NCI-H226 (cell line): ENCODE measurements at regions not wholly inside any gene's neighbourhood (a gene's known extent, or its start where the extent isn't known, plus 50 kb on each side); places are given as distances from the start of the nearest gene placed in this dataset.

ENCODE experiments used
- DNase-seq: peaks from one replicate; pipeline ENCODE4 v3.0.0-alpha.2; 2015

DNA sequence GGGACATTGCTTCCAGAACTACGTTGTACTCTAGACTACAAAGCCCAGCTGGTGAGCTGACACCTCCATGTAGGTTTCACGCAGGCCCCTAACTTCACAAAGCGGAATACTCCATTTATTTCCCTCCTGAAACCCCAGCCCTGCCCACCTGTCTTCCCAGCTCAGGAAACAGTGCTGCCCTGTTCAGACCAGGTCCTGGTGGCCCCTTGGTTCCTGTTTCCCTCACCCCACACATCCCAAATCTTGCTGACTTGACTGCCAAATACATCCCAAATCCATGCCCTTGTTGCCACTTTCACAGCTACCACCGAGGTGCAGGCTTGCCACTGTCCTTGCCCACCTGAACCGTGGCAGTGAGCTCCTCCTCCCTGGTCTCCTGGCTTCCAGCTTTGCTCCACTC lies 113.1 kb upstream of the PTPN1 start:
- no peak for DNase-seq

DNA sequence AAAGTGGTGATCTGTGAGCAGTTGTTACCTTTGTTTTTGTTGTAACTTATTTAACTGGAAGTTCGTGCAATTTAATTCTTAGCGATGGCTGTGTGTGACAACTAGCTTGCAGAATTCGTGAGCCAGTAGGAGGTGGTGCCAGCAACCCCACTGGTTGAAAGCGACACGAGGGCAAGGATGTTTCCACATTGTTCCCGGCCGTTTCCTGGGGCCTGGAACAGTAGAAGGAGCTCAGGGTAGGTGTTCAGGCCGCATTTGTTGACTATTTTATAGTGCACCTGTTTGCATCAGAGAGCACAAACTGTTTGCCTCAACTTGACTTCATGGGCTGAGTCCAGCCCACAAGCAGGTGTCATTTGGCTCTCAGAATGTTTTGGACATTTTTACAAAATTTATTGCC lies 112.1 kb upstream of the PTPN1 start:
- no peak for DNase-seq

DNA sequence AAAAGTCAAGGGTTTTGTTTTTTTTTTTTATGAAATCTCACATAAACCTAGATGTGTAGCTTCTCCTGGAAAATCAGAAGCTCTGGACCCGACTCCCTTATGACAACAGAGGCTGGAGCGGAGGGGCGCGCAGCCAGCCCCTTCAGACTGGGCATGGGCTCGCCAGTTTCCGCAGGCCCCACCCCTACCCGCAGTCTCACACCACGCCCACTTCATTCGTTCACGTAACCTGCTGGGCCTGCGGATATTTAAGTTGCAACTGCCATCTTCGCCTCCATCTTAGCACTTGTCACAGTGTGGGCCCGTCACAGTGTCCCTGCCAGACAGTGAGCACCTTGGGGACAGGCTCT lies 111.7 kb upstream of the PTPN1 start:
- no peak for DNase-seq

DNA sequence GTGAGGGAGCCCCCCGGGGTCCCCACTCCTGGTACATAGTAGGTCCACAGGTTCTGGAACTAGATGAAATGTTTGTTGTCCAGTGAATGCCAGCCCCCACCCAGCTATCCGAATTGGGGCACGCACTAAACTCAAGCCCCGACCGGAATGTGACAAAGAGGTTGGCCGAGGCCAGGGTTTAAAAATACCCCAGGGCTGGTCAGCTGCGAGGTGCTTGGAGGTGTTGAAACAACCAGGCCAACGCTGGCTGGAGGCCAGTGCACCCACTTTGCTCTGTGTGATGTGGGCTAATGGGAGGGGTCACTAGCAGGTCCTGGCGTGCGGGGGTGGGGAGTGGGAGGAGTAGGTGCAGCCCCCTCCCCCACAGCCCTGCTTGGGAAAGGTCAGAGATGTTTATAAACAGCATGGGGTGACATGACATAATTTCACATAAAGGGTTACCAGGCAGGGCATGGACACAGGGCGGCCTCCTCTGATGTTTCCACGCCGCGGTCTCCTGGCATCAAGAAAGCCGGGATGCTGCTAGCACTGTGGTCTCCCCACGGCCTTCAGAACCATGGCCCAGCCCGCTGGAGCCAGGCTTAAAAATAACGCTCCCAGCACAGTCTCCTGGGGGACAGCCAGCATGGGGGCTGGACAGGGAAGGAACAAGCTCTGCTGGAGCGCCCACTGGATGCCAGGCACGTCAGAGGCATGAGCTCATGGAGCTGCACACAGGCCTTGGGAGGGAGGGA lies 111.2 kb upstream of the PTPN1 start:
- DNase-seq, result no peak

DNA sequence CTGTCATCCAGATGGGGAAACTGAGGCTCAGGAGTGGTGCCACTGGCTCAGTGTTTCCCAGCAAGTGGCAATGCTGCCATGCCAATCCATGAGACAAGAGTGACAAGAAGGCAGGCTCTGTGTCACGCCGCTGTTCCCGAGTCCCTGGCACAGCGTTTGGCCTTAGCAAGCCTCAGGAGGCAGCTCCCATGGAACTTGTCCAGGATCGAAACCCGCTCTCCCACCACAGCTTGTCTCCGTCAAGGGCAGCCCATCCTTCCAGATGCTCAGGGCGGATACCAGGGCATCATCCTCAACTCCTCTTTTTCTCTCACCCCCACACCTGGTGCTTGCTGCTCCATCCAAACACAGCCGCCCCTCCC lies 110.6 kb upstream of the PTPN1 start:
- DNase-seq, result no peak

DNA sequence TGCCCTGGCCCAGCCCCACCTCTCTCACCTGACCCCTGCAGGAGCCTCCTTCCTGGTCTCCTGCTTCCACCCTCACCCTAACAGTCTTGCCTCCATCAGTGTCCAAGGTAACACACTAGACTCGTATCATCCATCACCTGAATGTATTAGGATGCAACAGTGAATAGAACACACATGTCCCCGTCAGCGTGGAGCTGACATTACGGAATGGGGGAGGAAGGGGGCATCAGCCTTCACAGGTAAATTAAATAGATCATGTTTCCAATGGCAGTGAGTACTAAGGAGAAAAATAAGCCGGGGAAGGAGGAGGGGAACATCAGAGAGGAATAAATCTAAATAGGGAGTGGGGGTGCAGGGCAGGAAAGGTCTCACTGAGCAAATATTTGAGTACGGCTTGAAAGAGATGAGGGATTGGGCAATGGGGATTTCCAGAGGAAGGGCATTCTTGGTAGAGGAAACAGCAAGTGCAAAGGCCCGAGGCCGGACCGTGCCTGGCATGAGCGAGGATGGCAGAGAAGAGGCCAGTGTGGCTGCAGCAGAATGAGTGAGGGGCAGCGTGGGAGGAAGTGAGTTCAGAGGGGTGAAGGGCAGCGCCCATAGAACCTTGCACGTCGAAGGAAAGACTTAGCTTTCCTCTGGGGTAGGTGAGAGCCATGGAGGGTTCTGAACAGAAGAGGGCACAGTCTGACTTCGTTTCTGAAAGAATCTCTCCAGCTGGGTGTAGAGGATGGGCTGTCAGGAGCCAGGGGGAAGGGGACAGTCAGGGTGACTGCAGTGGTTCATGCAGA lies 110.1 kb upstream of the PTPN1 start:
- DNase-seq, result peak; percentile 77

DNA sequence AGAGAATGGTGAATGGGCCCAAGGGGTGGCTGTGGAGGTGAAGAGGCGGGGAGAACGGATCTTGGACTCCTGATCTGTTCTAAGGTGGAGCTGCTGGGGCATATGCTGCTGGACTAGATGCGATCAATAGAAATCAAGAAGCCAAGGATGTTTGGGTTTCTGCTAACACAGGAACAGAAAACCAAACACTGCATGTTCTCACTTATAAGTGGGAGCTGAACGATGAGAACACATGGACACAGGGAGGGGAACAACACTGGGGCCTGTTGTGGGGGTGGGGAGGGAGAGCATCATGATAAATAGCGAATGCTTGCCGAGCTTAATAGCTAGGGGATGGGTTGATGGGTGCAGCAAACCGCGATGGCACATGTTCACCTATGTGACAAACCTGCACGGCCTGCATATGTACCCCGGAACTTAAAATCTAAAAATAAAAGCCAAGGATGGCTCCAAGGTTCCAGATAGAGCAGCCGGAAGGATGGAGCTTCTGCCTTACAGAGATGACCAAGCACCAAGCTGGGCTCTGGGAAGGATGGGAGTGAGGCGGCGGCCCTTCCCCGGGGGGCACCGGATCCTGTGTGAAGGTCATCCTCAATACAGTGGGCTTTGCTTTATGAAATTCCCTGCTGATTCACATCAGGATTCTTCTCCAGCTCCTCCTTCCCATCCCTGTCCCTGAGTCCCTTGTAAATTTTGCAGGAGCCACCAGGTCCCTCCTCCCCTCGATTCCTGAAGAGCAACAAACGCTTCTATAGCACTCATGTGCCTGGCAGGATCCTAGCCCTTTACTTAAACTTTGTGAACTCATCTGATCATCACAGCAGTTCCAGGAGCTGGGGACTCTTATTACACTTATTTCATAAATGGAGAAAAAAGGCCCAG lies 109.2 kb upstream of the PTPN1 start:
- no peak for DNase-seq

DNA sequence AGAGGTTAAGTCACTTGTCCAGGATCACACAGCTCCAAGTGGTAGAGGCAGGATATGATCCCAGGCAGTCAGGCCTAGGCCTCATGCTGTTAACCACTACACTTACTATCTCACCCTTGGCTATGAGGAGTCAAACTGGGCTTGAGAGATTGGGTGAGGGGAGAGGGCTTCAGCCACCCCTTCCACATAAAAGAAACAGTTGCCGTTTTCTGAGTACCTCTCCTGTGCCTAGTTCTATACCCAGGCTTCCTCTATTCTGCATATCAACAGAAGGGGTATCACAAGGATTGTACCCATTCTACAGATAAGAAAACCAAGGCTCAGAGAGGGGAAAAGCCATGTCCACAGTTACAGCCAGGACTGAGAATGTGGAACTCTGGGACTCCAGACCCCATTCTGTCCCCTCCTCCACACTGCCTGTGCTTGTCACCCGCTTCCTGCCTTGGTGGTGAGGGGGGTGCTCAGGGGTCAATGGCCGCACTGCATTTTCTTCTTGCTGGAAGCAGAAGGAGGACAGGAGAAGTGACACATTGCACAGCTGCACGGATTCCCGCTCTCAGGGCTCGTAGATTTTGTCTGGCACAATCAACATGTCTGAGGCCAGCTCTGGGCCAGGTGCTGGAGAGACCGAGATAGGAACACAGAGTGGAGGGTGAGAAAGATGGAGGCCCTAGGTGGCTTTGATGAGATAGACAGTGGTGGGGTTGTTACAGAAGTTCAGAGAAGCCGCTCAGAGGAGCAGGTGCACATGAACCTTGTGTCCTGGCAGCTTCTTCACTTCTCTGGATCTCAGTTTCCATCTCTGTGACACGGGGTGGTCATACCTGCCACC lies 108.4 kb upstream of the PTPN1 start:
- DNase-seq, result no peak

DNA sequence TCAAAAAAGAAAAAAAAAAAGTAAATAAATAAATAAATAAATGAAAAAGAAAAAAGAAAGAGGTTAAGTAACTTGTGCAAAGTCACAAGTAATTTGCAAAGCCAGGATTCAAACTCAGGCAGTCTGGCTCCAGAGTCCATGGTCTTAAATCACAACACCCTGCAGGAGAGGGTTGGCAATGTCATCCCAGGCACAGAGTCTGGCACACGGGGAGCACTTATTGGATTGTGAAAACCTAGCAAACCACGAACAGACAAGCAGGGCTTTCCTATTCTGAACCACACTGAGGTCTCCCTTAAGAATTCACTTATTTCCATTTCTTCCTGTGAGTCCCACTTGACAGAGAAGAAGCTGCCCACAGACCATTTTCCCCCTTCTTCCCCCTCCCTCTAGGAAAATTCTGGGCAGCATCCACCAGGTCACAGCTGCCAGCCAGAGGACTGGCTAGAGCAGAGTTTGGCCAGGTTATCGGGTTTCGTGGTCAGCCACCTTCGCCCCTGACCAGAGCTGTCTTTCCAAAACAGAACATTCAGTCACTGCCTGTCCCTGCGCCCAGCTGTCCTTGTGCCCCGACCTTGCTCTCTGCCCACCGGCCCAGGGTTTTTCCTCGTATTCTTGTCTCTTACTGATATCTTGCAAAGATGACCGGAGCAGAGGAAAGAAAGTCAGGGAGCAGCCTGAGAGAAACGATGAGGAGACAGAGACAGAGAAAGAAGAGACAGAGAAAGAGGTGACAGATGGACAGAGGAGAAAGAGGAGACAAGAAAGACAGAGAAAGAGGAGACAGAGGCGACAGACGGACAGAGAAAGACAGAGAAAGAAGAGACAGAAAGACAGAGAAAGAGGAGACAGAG lies 106.4 kb upstream of the PTPN1 start:
- no peak for DNase-seq

DNA sequence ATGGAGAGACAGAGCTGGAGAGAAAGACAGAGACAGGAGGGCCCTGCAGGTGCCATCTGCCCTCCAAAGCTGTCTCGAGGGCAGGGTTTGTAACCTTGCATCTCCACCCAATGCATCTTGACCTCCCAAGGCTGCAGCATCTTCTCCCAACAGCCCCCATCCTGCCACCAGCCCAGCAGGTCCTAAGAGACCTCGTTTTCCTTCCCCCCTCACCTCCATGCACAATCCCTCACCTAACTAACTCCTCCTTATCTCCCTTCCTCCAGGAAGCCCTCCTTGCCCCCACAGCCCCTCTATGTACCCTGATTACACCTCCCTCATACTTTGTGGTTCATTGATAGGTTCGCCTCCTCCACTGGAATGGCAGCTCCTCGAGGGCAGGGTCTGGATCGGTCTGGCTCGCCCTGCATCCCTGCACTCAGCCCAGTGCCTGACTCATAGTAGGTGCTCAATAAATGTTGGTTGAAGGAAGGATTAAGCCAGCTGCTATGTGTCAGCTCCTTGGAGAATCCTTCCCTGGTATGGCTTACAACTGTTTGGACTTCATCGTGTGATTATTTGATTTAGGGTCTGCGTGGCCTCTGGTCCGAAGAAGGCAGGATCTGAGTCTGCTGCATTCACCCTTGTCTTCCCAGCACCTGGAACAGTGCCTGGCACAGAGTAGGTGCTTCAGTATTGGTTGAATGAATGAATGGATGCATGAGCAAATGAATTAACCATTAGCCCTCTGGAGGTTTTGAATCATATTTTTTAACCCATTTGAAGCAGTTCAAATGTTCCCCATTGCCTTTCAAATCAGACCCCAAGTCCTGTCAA lies 105.6 kb upstream of the PTPN1 start:
- DNase-seq, result no peak

DNA sequence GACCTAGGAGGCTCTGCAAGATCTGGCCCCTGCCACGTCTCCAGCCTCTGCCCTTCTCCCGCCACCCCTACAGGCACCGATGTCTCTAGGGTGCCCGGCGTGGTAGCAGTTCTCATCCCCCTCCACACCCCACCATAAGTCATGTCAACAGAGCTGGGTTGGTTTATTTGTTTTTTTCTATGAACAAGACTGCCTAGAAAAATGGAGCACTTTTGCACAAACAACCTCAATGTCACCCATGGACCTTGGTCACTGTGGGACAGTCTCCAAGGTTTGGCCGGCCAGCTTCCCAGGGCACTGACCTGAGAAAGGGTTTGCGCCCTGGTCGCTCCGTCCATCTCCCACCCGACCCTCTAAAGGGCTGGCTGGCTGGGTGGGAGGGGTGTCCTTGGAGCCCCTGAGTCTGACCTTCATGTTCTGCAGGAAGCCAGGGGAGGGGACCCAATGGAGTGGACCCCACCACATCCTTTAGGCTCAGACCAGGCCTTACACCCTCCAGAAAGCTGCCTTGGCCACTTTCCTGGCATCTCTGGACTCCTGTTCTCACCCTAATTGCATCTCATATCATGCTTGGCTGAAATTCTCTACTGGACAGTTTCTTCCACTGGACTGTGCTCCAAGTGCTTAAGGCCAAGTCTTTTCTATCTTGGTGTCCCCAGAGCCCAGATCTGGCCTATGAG lies 104.8 kb upstream of the PTPN1 start:
- no peak for DNase-seq

DNA sequence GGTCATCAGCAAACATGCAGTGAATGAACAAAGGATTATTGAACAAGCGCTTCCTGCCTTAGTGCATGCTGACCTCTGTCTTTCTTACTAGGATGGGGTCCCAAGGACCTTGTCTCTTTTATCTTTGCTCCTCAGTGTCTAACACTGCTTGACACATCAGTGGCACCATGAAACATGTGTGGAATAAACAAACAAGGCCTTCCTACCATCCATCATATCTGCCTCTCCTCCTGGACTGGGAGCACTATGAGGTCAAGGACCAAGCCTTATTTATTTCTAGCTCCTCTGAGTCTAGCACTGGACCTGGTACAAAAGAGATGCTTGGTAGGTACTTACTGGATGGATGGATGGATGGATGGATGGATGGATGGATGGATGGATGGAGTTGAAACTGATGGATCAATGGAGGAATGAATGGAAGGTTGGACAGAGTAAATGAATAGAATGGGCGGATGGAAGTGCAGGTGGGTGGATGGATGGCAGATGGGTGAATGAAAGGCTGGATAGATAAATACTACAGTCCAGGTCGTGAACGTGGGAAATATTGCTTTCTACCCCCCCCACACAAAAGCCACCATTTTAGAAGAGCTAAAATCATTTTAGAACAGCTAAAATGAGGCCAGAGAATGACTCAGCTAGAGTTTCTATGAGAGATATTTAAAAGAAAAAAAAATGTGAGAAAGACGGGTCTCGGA lies 104.1 kb upstream of the PTPN1 start:
- no peak for DNase-seq

DNA sequence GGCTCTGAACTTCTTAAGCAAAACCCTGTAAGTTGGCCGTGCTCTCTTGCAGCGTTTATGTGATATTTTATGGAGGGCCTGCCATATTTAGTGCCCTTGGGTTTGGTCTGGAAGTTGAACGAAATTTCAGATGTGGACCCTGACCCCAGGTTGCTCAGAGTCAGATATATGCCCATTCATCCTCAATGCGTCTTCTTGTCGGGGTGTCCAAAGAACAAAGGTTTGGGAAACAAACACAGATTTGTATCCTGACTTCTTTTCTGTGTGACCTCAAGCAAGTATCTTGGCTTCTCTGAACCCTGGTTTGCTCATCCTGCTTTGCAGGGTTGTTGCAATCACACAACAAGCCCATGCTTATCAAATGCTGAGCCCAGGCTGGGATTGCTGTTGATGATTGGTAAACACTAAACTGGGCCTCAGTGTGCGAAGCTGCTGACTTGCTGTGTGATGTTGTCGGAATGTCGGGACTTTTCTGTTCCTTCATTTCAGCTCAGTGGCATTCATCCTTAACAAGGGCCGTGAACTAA lies 103.5 kb upstream of the PTPN1 start:
- DNase-seq, result no peak

DNA sequence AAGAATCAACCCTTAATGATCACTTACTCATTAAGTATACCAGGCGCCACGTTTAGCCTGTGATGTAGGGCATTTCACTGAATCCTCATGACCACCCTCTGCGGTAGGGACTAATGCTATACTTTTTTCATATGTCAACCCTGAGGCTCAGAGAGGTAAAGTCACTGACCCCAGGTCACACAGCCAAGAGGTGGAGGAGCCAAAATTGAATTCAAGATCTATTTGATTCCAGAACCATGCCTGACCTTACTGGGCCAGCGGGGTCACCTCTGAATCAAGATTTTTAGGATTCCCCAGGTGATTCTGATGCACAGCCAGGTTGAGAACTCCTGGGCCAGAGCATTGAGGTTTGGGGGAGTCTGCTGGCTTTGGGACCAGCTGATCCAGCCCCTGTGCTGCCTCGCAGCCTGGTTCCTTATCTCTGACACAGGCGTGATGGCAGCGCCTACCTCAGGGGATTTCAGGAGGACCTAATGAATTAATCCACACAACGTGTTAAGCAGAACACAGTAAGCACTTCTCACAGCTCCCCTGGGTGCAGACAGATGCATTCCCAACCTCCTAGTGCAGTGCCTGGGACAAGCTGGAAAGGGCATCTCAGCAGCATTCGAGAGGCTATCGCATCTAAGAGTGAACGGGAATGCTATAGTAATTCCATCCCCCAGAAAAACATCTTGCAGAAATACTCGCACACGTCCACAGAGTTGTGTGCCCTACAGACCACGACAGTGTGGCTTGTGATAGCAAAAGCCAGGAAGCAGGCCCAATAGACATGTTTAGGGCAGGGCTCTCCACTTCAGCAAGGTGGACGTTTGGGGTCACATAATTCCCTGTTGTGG lies 101.4 kb upstream of the PTPN1 start:
- DNase-seq, result no peak

DNA sequence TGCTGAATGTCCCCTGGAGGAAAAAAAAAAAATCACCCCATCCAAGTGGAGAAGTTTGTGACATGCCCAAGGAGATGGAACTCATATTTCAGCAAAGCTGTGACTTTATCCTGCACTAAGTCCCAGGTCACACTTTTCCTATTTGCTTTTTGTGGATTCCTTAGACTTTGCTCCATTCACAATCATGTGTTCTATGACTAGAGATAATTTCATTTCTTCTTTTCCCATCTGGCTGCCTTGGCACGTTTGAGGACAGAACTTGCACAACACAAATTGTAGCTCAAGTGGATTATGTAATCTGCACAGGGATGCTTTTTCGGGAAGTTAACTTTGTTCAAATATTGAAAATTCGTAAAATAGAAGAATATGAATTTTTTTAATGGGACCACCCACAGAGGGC lies 100.7 kb upstream of the PTPN1 start:
- DNase-seq, result no peak

DNA sequence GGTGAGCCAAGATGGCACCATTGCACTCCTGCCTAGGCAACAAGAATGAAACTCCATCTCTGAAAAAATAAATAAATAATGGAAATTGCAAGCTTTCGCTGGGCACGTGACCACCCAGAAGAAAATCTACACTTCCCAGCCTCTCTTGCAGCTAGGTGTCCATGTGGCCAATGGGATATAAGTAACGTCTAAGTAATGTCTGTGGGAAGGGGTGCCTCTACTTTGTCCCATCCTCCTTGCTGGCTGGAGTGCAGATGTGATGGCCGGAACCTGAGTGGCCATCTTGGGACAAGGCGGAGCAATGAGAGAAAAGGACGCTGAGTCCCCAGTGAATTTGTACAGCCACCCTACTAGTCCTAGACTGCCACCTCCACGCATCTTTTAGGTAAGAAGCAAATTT lies 99.8 kb upstream of the PTPN1 start:
- DNase-seq, result no peak

DNA sequence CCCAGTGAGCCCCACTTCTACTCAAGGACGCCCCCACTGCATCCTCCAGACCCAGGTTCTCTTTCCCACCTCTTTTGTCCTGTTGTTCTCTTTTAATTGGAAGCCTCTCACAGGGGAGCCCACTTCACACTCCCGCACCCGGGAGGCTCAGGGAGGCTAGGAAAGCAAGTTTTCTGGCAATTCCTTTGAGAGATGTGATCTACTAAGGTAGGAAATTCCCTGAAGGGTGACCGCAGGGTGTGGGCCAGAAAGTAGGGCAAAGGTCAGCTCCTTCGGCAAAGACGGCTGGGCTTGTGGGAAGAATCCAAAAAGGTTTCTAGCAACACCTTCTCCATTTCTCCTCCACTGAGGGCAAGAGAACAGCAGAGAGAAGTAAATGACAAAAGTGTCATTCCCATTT lies 98.1 kb upstream of the PTPN1 start:
- DNase-seq, result no peak

DNA sequence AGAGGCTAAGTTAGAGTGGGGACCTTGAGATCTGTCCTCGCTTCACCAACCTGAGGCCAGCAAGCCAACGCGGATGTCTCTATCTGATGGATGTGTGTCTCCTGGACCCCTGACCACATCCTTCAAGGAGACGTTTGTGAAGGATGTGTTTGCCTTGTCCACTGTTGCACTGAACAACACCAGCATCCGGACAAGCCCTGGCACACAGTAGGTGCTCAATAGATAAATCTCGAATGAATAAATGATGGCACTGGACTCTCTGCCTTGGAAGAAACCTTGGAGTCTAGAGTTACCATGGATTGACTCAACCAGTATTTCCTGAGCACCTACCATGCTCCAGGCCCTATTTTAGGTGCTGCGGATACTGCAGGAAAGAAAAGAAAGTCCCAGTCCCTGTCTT lies 97.7 kb upstream of the PTPN1 start:
- no peak for DNase-seq

DNA sequence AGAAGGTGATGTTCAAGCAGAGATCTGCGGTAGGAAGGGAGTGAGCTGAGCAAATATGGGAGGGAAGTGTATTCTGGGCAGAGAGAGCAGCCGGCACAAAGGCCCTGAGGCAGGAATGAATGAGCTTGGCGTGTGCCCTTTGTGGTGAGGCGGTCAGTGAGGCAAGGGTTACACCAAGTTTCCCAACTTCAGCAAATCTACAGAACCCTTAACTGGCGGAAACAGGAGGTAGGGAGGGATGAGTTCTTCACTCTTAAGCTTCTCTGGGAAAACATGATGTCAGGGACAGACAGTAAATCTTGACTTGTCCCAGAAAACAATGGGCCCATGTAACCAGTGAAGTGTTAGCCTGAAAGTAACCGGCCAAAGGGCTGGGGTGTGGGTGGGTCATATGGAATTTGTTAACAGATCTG lies 97.1 kb upstream of the PTPN1 start:
- DNase-seq, result no peak
